A549 (cell line): ENCODE measurements at regions not wholly inside any gene's neighbourhood (a gene's known extent, or its start where the extent isn't known, plus 50 kb on each side); places are given as distances from the start of the nearest gene placed in this dataset.

Source experiments
- CEBPB ChIP-seq, 2 experiments: fragments of >200 bp in 1 of 2; sonication (Bioruptor Twin) in 1 of 2; formaldehyde crosslinking in 1 of 2; IDR thresholded peaks; 2 replicates each; pipeline ENCODE4 v1.6.1; 2012 to 2016
- CHD2 ChIP-seq: fragments of 150-350 bp; IDR thresholded peaks from 2 replicates; pipeline ENCODE4 v1.6.1; 2014; ENCODE audit warnings: low read length; ENCODE audit not compliant: partially characterized antibody
- CTCF ChIP-seq: fragments of >200 bp; sonication (Bioruptor Twin); formaldehyde crosslinking; IDR thresholded peaks from 3 replicates; pipeline ENCODE4 v1.5.1; 2016
- EP300 ChIP-seq, 2 experiments: fragments of >200 bp; sonication (Bioruptor Twin); formaldehyde crosslinking; IDR thresholded peaks; 2 replicates in 1 of 2; 3 replicates in 1 of 2; pipeline ENCODE4 v1.6.1; 2016 to 2017
- HOXA7 ChIP-seq: fragments of 250-450 bp; sonication (Bioruptor Pico); IDR thresholded peaks from 2 replicates; pipeline ENCODE4 v1.5.0; 2020; ENCODE audit warnings: mild to moderate bottlenecking, moderate library complexity
- MAX ChIP-seq: IDR thresholded peaks from 2 replicates; pipeline ENCODE4 v1.6.1; 2012
- MYC ChIP-seq: IDR thresholded peaks from 2 replicates; pipeline ENCODE4 v1.6.1; 2012; ENCODE audit warnings: mild to moderate bottlenecking, inconsistent platforms, low read length, improper control_type of control experiment, borderline replicate concordance
- PBX3 ChIP-seq: IDR thresholded peaks from 2 replicates; pipeline ENCODE4 v1.6.1; 2012
- POLR2A ChIP-seq: IDR thresholded peaks from 2 replicates; pipeline ENCODE4 v1.6.1; 2012; ENCODE audit warnings: mild to moderate bottlenecking, low read length
- RCOR1 ChIP-seq: fragments of 150-350 bp; IDR thresholded peaks from 2 replicates; pipeline ENCODE4 v1.6.1; 2014; ENCODE audit warnings: antibody characterized with exemption, low read length, low read depth
- RFX5 ChIP-seq: fragments of 450-650 bp; IDR thresholded peaks from 2 replicates; pipeline ENCODE4 v1.7.1; 2014; ENCODE audit warnings: antibody characterized with exemption, mild to moderate bottlenecking, moderate library complexity
- USF2 ChIP-seq: fragments of 450-650 bp; IDR thresholded peaks from 2 replicates; pipeline ENCODE4 v1.6.1; 2014; ENCODE audit warnings: antibody characterized with exemption

GRCh38 chr17:77379832-77380231 lies 239.1 kb downstream of the SEC14L1 start:
- TF ChIP-seq EP300 (IDR thresholded peaks at IDR 0.05): no peak
- TF ChIP-seq CTCF: no peak
- no peak for TF ChIP-seq RFX5
- no peak for TF ChIP-seq PBX3
- no peak for TF ChIP-seq MYC
- no peak for TF ChIP-seq CEBPB (IDR thresholded peaks at IDR 0.05)
- TF ChIP-seq POLR2A: no peak
- no peak for TF ChIP-seq RCOR1
- TF ChIP-seq MAX: no peak
- no peak for TF ChIP-seq CHD2
- TF ChIP-seq USF2: no peak
- no peak for TF ChIP-seq HOXA7 (CRISPR knock-in tag)
